SK-N-SH (cell line): ENCODE measurements at regions not wholly inside any gene's neighbourhood (a gene's known extent, or its start where the extent isn't known, plus 50 kb on each side); places are given as distances from the start of the nearest gene placed in this dataset.

Experiments
- CTCF ChIA-PET: fragments of 300-600, 350-600 bp; formaldehyde crosslinking; extraction: SDS; loops from one replicate; lab custom pipeline; 2021; lab: Yijun Ruan, JAX
- POLR2A ChIA-PET: fragments of 350-600 bp; sonication (Branson Sonifier 250); formaldehyde crosslinking; extraction: SDS; loops from one replicate; lab custom pipeline; 2020; ENCODE audit warnings: antibody characterized with exemption, inconsistent platforms; lab: Yijun Ruan, JAX
- DNase-seq: peaks from one replicate; pipeline ENCODE4 v3.0.0; 2012
- H2AFZ ChIP-seq: fragments of 200-600 bp; sonication (generic); 2 replicates; pipeline ENCODE4 v1.8.1; 2016; ENCODE audit warnings: antibody characterized with exemption, mild to moderate bottlenecking, low read depth
- H3F3A ChIP-seq: fragments of 200-600 bp; sonication (generic); replicated peaks from 2 replicates; pipeline ENCODE3; 2016; ENCODE audit warnings: antibody characterized with exemption, mild to moderate bottlenecking; ENCODE audit not compliant: insufficient read depth
- H3K27ac ChIP-seq, 2 experiments: fragments of 200-500 bp in 1 of 2; fragments of 200-600 bp in 1 of 2; sonication (Bioruptor generic) in 1 of 2; sonication (generic), shearing (Covaris generic) in 1 of 2; 2 replicates each; pipeline versions ENCODE4 v1.5.1 to v1.6.1; 2014 to 2016; ENCODE audit warnings: low read depth in 2 of 2, inconsistent platforms in 1 of 2, low read length in 1 of 2, mild to moderate bottlenecking in 1 of 2, mixed read lengths in 1 of 2
- H3K27me3 ChIP-seq: fragments of 200-600 bp; sonication (generic), shearing (Covaris generic); 2 replicates; pipeline ENCODE4 v1.6.1; 2016; ENCODE audit warnings: mixed run types; ENCODE audit not compliant: insufficient read depth
- H3K36me3 ChIP-seq, 2 experiments: fragments of 200-500 bp in 1 of 2; fragments of 200-600 bp in 1 of 2; sonication (Bioruptor generic) in 1 of 2; sonication (generic) in 1 of 2; replicated peaks in 1 of 2; 2 replicates each; pipeline versions ENCODE3 to v1.5.1; 2014 to 2016; ENCODE audit warnings: low read length in 1 of 2, mild to moderate bottlenecking in 1 of 2; ENCODE audit not compliant: insufficient read depth in 2 of 2, control insufficient read depth in 1 of 2
- H3K4me1 ChIP-seq, 2 experiments: fragments of 200-500 bp in 1 of 2; fragments of 200-600 bp in 1 of 2; sonication (Bioruptor generic) in 1 of 2; sonication (generic), shearing (Covaris generic) in 1 of 2; 2 replicates each; pipeline versions ENCODE4 v1.5.1 to v1.6.1; 2014 to 2016; ENCODE audit warnings: low read depth in 1 of 2, low read length in 1 of 2, mixed run types in 1 of 2; ENCODE audit not compliant: insufficient read depth in 2 of 2, control insufficient read depth in 1 of 2
- H3K4me2 ChIP-seq: fragments of 200-600 bp; sonication (generic), shearing (Covaris generic); 2 replicates; pipeline ENCODE4 v1.6.1; 2017; ENCODE audit warnings: mixed run types
- H3K4me3 ChIP-seq, 2 experiments: fragments of 200-500 bp in 1 of 2; fragments of 200-600 bp in 1 of 2; sonication (Bioruptor generic) in 1 of 2; sonication (generic), shearing (Covaris generic) in 1 of 2; 2 replicates each; pipeline versions ENCODE4 v1.5.1 to v1.8.1; 2014 to 2016; ENCODE audit warnings: low read depth in 2 of 2, inconsistent platforms in 1 of 2, low read length in 1 of 2, mild to moderate bottlenecking in 1 of 2, mixed read lengths in 1 of 2, moderate library complexity in 1 of 2
- H3K79me2 ChIP-seq: fragments of 200-600 bp; sonication (generic); 2 replicates; pipeline ENCODE4 v1.8.1; 2017; ENCODE audit warnings: mild to moderate bottlenecking; ENCODE audit not compliant: insufficient read depth
- H3K9ac ChIP-seq: fragments of 200-600 bp; sonication (generic); 2 replicates; pipeline ENCODE4 v1.6.1; 2017; ENCODE audit warnings: mixed run types
- H3K9me2 ChIP-seq: fragments of 200-600 bp; sonication (generic); 2 replicates; pipeline ENCODE4 v1.6.1; 2017; ENCODE audit warnings: mixed run types
- H3K9me3 ChIP-seq: fragments of 200-600 bp; sonication (generic); 2 replicates; pipeline ENCODE4 v1.6.1; 2017; ENCODE audit warnings: mixed run types, mild to moderate bottlenecking, moderate library complexity
- H4K20me1 ChIP-seq: fragments of 200-600 bp; sonication (generic); 2 replicates; pipeline ENCODE4 v1.6.1; 2017; ENCODE audit warnings: mild to moderate bottlenecking, mixed run types; ENCODE audit not compliant: insufficient read depth
- CHD2 ChIP-seq: fragments of 150-350 bp; IDR thresholded peaks from 2 replicates; pipeline ENCODE4 v1.6.1; 2018; ENCODE audit warnings: low read length; ENCODE audit not compliant: partially characterized antibody
- EP300 ChIP-seq, 2 experiments: IDR thresholded peaks; 2 replicates each; pipeline versions ENCODE4 v1.4.0 to v1.6.1; 2012; ENCODE audit warnings: borderline replicate concordance in 1 of 2, low read depth in 1 of 2, low read length in 1 of 2
- EZH2phosphoT487 ChIP-seq: fragments of 200-600 bp; sonication (generic); IDR thresholded peaks from 2 replicates; pipeline ENCODE4 v1.6.1; 2017; ENCODE audit warnings: low read depth, mixed run types, mild to moderate bottlenecking, antibody characterized with exemption, moderate library complexity, borderline replicate concordance
- GABPA ChIP-seq: IDR thresholded peaks from 2 replicates; pipeline ENCODE4 v1.4.0; 2012; ENCODE audit warnings: low read depth, mild to moderate bottlenecking
- JUND ChIP-seq: IDR thresholded peaks from 2 replicates; pipeline ENCODE4 v1.4.0; 2012
- NRF1 ChIP-seq: IDR thresholded peaks from 2 replicates; pipeline ENCODE4 v1.6.1; 2012; ENCODE audit warnings: low read depth, mild to moderate bottlenecking, low read length
- POLR2AphosphoS5 ChIP-seq: IDR thresholded peaks from 2 replicates; pipeline ENCODE4 v1.6.1; 2012; ENCODE audit warnings: low read depth, low read length
- RAD21 ChIP-seq: IDR thresholded peaks from 2 replicates; pipeline ENCODE4 v1.6.1; 2012; ENCODE audit warnings: mild to moderate bottlenecking, low read length
- RCOR1 ChIP-seq: fragments of 150-350 bp; IDR thresholded peaks from 2 replicates; pipeline ENCODE4 v1.6.1; 2017; ENCODE audit warnings: antibody characterized with exemption, low read length
- TAF1 ChIP-seq: IDR thresholded peaks from 2 replicates; pipeline ENCODE4 v1.6.1; 2012; ENCODE audit warnings: low read depth, mild to moderate bottlenecking, low read length, moderate library complexity, borderline replicate concordance
- TCF12 ChIP-seq: IDR thresholded peaks from 2 replicates; pipeline ENCODE4 v1.4.0; 2012
- YY1 ChIP-seq: IDR thresholded peaks from 2 replicates; pipeline ENCODE4 v1.4.0; 2012; ENCODE audit warnings: low read depth, mild to moderate bottlenecking
- WGBS: methylation state at CpG from one replicate; pipeline ENCODE4 v1.1.6; 2017; ENCODE audit warnings: low lambda C conversion rate; 5-methylcytosine and 5-hydroxymethylcytosine counted together
- TF ChIP-seq, protein P1 (sequence below): IDR thresholded peaks from 2 replicates; pipeline ENCODE4 v1.4.0; 2012; ENCODE audit warnings: low read depth, borderline replicate concordance
- TF ChIP-seq, protein P2 (sequence below): IDR thresholded peaks from 2 replicates; pipeline ENCODE4 v1.4.0; 2012; ENCODE audit warnings: low read depth, borderline replicate concordance
- TF ChIP-seq, protein P3 (sequence below): fragments of 200-600 bp; sonication (generic); IDR thresholded peaks from 2 replicates; pipeline ENCODE4 v1.6.1; 2017; ENCODE audit warnings: antibody characterized with exemption, mild to moderate bottlenecking, moderate library complexity
- TF ChIP-seq, protein P4 (sequence below): IDR thresholded peaks from 2 replicates; pipeline ENCODE4; 2012

DNA sequence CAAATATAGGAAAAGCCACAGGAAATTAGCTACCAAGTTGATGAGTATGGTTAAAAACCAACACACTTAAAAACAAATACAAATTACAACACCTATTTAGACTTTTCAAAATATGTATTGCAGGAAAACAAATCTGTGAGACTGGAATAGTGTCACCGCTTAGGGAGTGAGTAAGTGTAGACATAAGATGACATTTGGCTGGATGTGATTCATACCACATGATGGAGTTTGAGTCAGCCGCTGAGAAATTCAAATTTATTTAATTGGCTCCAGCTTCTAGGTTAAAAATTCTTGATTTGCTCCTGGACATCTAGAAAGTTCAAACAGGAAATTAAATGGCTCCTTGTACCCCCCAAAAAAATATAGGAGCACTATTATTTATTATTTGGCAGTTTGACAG is 531.7 kb downstream of the SLITRK1 start:
- POLR2A ChIA-PET = no interaction called here

DNA sequence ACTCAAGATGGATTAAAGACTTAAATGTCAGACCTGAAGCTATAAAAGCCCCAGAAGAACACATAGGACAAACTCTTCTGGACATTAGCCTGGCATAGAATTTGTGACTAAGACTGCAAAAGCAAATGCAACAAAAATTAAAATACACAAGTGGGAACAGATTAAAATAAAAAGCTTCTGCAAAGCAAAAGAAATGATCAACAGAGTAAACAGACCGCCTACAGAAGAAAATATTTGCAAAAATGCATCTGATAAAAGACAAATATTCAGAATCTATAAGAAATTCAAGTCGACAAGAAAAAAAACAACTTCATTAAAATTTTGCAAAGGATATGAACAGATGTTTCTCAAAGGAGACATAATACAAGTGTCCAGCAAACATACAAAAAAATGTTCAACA is 537.8 kb downstream of the SLITRK1 start:
- CTCF ChIA-PET = no interaction called here
- Histone ChIP-seq H3K27ac (no peak overlapping the region), H3K9ac (no peak overlapping the region), H2AFZ (no peak overlapping the region), H3K9me2 (no peaks in the 10 kb centered on the region; the same call in 1 of the 2 replicates), H3K9me3 (no peaks in the 10 kb centered on the region), H3K4me2 (no peak overlapping the region), H4K20me1 (no peaks in the 10 kb centered on the region), H3K27me3 (no peaks in the 10 kb centered on the region), H3K4me1 (no peaks in the 10 kb centered on the region), H3K79me2 (no peaks in the 10 kb centered on the region), H3F3A (no peaks in the 10 kb centered on the region), H3K4me3 (no peak overlapping the region), H3K36me3 (no peaks in the 10 kb centered on the region)
- 10% methylated on average over 2 of the region's 2 CpGs for WGBS
- TF ChIP-seq POLR2AphosphoS5 (no peak), NRF1 (no peak), EZH2phosphoT487 (no peak), RAD21 (no peak), JUND (no peak), EP300 (IDR thresholded peaks at IDR 0.05; ENCODE audit: borderline replicate concordance in 1 of 2, low read depth in 1 of 2, low read length in 1 of 2) (no peak), RCOR1 (no peak), TAF1 (no peak), GABPA (no peak)
- TF ChIP-seq, protein P1, sequence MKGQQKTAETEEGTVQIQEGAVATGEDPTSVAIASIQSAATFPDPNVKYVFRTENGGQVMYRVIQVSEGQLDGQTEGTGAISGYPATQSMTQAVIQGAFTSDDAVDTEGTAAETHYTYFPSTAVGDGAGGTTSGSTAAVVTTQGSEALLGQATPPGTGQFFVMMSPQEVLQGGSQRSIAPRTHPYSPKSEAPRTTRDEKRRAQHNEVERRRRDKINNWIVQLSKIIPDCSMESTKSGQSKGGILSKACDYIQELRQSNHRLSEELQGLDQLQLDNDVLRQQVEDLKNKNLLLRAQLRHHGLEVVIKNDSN = no peak
- TF ChIP-seq, protein P2, sequence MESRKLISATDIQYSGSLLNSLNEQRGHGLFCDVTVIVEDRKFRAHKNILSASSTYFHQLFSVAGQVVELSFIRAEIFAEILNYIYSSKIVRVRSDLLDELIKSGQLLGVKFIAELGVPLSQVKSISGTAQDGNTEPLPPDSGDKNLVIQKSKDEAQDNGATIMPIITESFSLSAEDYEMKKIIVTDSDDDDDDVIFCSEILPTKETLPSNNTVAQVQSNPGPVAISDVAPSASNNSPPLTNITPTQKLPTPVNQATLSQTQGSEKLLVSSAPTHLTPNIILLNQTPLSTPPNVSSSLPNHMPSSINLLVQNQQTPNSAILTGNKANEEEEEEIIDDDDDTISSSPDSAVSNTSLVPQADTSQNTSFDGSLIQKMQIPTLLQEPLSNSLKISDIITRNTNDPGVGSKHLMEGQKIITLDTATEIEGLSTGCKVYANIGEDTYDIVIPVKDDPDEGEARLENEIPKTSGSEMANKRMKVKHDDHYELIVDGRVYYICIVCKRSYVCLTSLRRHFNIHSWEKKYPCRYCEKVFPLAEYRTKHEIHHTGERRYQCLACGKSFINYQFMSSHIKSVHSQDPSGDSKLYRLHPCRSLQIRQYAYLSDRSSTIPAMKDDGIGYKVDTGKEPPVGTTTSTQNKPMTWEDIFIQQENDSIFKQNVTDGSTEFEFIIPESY = no peak
- TF ChIP-seq, protein P3, sequence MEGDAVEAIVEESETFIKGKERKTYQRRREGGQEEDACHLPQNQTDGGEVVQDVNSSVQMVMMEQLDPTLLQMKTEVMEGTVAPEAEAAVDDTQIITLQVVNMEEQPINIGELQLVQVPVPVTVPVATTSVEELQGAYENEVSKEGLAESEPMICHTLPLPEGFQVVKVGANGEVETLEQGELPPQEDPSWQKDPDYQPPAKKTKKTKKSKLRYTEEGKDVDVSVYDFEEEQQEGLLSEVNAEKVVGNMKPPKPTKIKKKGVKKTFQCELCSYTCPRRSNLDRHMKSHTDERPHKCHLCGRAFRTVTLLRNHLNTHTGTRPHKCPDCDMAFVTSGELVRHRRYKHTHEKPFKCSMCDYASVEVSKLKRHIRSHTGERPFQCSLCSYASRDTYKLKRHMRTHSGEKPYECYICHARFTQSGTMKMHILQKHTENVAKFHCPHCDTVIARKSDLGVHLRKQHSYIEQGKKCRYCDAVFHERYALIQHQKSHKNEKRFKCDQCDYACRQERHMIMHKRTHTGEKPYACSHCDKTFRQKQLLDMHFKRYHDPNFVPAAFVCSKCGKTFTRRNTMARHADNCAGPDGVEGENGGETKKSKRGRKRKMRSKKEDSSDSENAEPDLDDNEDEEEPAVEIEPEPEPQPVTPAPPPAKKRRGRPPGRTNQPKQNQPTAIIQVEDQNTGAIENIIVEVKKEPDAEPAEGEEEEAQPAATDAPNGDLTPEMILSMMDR = no peak
- POLR2A ChIA-PET = no interaction called here
- no peak for DNase-seq

More for the DNA sequence above, 531.7 kb downstream of the SLITRK1 start:
- TF ChIP-seq, protein P4, sequence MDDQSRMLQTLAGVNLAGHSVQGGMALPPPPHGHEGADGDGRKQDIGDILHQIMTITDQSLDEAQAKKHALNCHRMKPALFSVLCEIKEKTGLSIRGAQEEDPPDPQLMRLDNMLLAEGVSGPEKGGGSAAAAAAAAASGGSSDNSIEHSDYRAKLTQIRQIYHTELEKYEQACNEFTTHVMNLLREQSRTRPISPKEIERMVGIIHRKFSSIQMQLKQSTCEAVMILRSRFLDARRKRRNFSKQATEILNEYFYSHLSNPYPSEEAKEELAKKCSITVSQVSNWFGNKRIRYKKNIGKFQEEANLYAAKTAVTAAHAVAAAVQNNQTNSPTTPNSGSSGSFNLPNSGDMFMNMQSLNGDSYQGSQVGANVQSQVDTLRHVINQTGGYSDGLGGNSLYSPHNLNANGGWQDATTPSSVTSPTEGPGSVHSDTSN = peak; percentile 31; the same call in 1 of the 2 replicates
- TF ChIP-seq CHD2 (no peak), TCF12 (peak; percentile 35; the same call in 1 of the 2 replicates), YY1 (no peak)
- CTCF ChIA-PET = interaction anchor here (1.0 kb wide), 1 partner anchor 96 kb away, joined by 3 read pairs; no protein-coding TSS in a partner anchor
- Histone ChIP-seq H3K36me3 (no peaks in the 10 kb centered on the region), H3K27me3 (no peaks in the 10 kb centered on the region), H3K79me2 (no peaks in the 10 kb centered on the region), H4K20me1 (no peaks in the 10 kb centered on the region), H3K27ac (no peak overlapping the region), H3K9me2 (no peaks in the 10 kb centered on the region; the same call in 1 of the 2 replicates), H3K9ac (no peak overlapping the region), H3K4me1 (no peaks in the 10 kb centered on the region), H3K4me3 (no peak overlapping the region), H2AFZ (no peak overlapping the region), H3K4me2 (no peak overlapping the region), H3K9me3 (no peaks in the 10 kb centered on the region), H3F3A (no peaks in the 10 kb centered on the region)
- DNase-seq = no peak
- 10% methylated on average over 2 of the region's 2 CpGs for WGBS
